Mesothelial cell of epicardium (in vitro differentiated cells): ENCODE measurements at regions not wholly inside any gene's neighbourhood (a gene's known extent, or its start where the extent isn't known, plus 50 kb on each side); places are given as distances from the start of the nearest gene placed in this dataset.

Experiments
- DNase-seq, 2 experiments: peaks; one replicate each; pipeline ENCODE4 v3.0.0; 2021; ENCODE audit warnings: low spot score in 2 of 2; ENCODE audit not compliant: unreplicated experiment in 2 of 2
- H3K27ac Mint-ChIP-seq: 2 replicates; pipeline ENCODE4 v1.8.0; 2021; ENCODE audit warnings: mixed read lengths
- H3K27me3 Mint-ChIP-seq: 2 replicates; pipeline ENCODE4 v1.8.0; 2021; ENCODE audit warnings: low read depth, mixed read lengths
- H3K36me3 Mint-ChIP-seq: 2 replicates; pipeline ENCODE4 v1.8.0; 2021; ENCODE audit warnings: mixed read lengths
- H3K4me1 Mint-ChIP-seq: 2 replicates; pipeline ENCODE4 v1.8.0; 2021; ENCODE audit warnings: mixed read lengths
- H3K4me3 Mint-ChIP-seq: 2 replicates; pipeline ENCODE4 v1.8.0; 2021; ENCODE audit warnings: mild to moderate bottlenecking, moderate library complexity, mixed read lengths
- H3K9me3 Mint-ChIP-seq: 2 replicates; pipeline ENCODE4 v1.8.0; 2021; ENCODE audit warnings: mixed read lengths
- TF ChIP-seq, protein P1 (sequence below): fragments of 200-600 bp; sonication (generic); IDR thresholded peaks from one replicate; pipeline ENCODE4 v1.5.0; 2021; ENCODE audit warnings: antibody characterized with exemption; ENCODE audit not compliant: unreplicated experiment

DNA sequence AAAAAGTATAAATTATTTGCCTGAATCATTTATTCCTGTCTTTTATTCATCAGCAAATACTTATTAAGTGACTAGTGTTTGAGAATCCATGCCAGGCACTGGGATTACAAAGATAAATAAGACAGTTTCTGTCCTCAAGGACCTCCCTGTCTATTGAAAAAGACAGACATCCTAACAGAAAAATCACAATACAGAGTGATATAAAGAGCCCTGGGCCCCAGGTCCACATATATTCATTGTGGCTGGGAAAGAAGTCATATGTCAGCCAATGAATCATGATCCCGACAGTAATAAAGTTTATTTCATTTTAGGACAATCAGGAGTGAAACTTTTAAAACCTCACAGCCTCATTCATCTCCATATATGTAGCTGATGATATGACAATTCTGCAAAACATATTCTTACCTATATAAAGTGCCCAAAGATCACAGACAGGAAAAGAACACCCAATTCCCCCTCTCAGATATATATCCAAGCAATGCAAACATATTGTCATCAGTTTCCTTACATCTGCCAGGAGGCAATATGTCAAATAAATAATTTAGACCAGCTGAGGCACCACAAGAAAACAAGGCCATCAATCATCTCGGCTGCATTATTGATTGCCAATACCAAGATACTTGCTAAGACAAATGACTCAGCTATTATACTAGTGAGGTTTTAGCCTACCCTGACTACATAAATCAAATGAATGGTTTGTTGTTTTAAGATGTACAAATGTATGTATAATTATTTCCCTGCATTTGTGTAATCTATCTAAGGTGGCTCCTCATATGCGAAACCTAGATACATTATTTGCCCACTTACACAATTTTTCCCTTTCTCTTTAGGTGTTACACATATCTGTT, 590.9 kb upstream of the API5 start:
- Mint-ChIP-seq H3K9me3 (peaks cover 23% of the 10 kb centered on the region), H3K4me1 (no peaks in the 10 kb centered on the region), H3K36me3 (no peaks in the 10 kb centered on the region), H3K4me3 (no peak overlapping the region), H3K27ac (no peak overlapping the region), H3K27me3 (no peaks in the 10 kb centered on the region)
- TF ChIP-seq, protein P1, sequence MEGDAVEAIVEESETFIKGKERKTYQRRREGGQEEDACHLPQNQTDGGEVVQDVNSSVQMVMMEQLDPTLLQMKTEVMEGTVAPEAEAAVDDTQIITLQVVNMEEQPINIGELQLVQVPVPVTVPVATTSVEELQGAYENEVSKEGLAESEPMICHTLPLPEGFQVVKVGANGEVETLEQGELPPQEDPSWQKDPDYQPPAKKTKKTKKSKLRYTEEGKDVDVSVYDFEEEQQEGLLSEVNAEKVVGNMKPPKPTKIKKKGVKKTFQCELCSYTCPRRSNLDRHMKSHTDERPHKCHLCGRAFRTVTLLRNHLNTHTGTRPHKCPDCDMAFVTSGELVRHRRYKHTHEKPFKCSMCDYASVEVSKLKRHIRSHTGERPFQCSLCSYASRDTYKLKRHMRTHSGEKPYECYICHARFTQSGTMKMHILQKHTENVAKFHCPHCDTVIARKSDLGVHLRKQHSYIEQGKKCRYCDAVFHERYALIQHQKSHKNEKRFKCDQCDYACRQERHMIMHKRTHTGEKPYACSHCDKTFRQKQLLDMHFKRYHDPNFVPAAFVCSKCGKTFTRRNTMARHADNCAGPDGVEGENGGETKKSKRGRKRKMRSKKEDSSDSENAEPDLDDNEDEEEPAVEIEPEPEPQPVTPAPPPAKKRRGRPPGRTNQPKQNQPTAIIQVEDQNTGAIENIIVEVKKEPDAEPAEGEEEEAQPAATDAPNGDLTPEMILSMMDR: no peak
- DNase-seq: no peak

DNA sequence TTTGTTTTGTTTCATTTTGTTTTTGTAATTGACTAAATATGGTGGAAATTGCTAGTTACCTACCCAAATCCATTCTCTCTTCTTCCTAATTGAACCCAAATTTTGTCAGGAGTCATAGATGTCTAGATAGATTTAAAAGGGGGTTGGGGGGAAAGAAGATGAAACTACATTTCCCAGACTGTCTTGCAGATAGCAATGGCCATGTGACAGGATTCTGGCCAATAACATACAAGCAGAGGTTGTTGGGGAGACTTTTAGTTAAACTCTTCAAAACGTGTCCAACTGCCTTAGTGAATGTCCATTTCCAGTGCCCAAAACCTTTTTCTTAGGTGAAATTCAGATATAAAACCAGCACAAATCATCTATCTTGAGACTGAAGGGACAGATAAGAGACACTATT, 583.9 kb upstream of the API5 start:
- H3K4me1 Mint-ChIP-seq: no peaks in the 10 kb centered on the region
- H3K27ac Mint-ChIP-seq: no peak overlapping the region
- DNase-seq: no peak
- no peaks in the 10 kb centered on the region for H3K27me3 Mint-ChIP-seq
- H3K36me3 Mint-ChIP-seq: no peaks in the 10 kb centered on the region
- H3K9me3 Mint-ChIP-seq: no peaks in the 10 kb centered on the region
- H3K4me3 Mint-ChIP-seq: no peak overlapping the region
- TF ChIP-seq, protein P1: no peak

DNA sequence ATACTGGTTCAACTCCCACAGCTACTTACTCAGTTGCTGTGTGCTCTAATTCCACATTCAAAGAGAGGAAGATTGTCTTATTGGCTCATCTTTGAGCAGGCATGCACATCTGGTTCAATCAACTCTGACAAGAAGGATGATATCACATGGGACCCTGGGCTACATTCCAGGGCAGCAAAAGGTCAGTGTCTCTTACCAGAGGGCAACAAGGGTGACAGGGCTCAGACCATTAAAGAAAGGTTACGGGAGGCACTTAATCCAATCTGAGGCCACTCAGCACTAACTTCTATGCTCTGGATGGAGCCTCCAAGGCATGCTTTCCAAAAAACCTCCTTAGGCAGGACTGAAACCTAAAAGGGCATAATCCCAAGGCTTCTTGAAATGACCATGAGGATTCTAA, 549.4 kb upstream of the API5 start:
- TF ChIP-seq, protein P1: no peak
- no peaks in the 10 kb centered on the region for H3K9me3 Mint-ChIP-seq
- H3K27ac Mint-ChIP-seq: no peak overlapping the region
- no peaks in the 10 kb centered on the region for H3K36me3 Mint-ChIP-seq
- no peaks in the 10 kb centered on the region for H3K27me3 Mint-ChIP-seq
- H3K4me1 Mint-ChIP-seq: no peaks in the 10 kb centered on the region
- H3K4me3 Mint-ChIP-seq: no peak overlapping the region
- no peak for DNase-seq

DNA sequence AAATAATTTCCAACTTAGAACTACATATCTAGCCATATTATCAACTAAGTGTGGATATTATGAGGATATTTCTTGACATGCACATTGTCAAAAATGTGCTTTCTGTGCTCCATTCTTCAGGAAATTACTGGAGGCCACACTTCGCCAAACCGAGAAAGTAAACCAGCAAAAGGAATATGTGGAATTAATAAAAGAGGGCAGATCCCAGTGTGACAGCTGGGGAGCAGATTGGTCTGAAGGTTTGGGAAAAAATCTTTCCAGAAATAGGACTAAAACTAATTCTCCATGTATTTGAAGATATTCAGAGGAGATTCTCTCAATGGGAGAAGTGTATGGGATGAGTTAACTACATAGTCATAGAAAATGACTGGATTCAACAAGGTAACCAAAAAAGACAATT, 546.9 kb upstream of the API5 start:
- no peaks in the 10 kb centered on the region for H3K36me3 Mint-ChIP-seq
- H3K9me3 Mint-ChIP-seq: no peaks in the 10 kb centered on the region
- no peaks in the 10 kb centered on the region for H3K27me3 Mint-ChIP-seq
- no peak for DNase-seq
- H3K4me3 Mint-ChIP-seq: no peak overlapping the region
- TF ChIP-seq, protein P1: no peak
- H3K27ac Mint-ChIP-seq: no peak overlapping the region
- H3K4me1 Mint-ChIP-seq: no peaks in the 10 kb centered on the region

DNA sequence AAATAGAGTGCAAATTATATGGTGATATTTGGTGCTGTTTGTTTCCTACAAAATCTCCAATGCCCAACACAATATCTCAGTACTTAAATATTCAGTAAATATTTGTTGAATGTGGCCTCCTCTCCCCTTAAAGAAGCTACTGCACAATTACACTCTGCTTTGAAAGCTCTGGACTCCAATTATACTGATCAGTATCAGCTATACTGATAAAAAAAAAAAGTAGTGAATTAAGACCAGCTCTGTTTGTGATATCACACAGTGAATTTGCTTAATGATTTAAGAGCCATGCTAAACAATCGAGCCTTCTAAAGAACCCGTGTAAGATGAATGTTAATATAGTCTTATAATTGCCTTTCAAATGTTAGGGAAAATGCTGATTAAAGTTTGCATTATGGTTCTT, 543.2 kb upstream of the API5 start:
- Mint-ChIP-seq H3K27ac (no peak overlapping the region), H3K36me3 (no peaks in the 10 kb centered on the region), H3K4me1 (no peaks in the 10 kb centered on the region), H3K4me3 (no peak overlapping the region), H3K9me3 (no peaks in the 10 kb centered on the region), H3K27me3 (no peaks in the 10 kb centered on the region)
- TF ChIP-seq, protein P1: no peak
- DNase-seq: no peak
